Fibroblast of pulmonary artery (primary cell): ENCODE measurements at regions not wholly inside any gene's neighbourhood (a gene's known extent, or its start where the extent isn't known, plus 50 kb on each side); places are given as distances from the start of the nearest gene placed in this dataset.
"Not testable (repeated sequence)": the region's sequence is repeated elsewhere in the genome, so short reads cannot be mapped to it uniquely, and the experiment has no call there.

Experiments
- DNase-seq: peaks from one replicate; pipeline ENCODE4 v3.0.0-alpha.2; 2010; ENCODE audit warnings: low read depth
- H3K4me3 ChIP-seq: replicated peaks from 2 replicates; pipeline ENCODE4 v1.5.1; 2011; ENCODE audit warnings: low read depth, mild to moderate bottlenecking, control low read depth, low read length, moderate library complexity
- CTCF ChIP-seq: IDR thresholded peaks from 2 replicates; pipeline ENCODE4 v1.5.1; 2011; ENCODE audit warnings: mild to moderate bottlenecking, control low read depth, low read length, inconsistent platforms; ENCODE audit errors: missing control alignments

- no peak for TF ChIP-seq CTCF
Measured at GRCh38 chr4:189204616-189205015, 736.1 kb upstream of the FRG1 start.

GRCh38 chr4:189206953-189207352, 733.7 kb upstream of the FRG1 start:
- no peak for TF ChIP-seq CTCF
- H3K4me3 ChIP-seq: no peak overlapping the region
- DNase-seq: no peak

More at GRCh38 chr4:189204616-189205015, 736.1 kb upstream of the FRG1 start:
- no peak overlapping the region for H3K4me3 ChIP-seq
- DNase-seq: no peak

- TF ChIP-seq CTCF: no peak
- DNase-seq: no peak
- no peak overlapping the region for H3K4me3 ChIP-seq
Measured at GRCh38 chr4:189207872-189208271, 732.8 kb upstream of the FRG1 start.

- no peak for DNase-seq
- no peak for TF ChIP-seq CTCF
- no peak overlapping the region for H3K4me3 ChIP-seq
Measured at GRCh38 chr4:189215574-189215973, 725.1 kb upstream of the FRG1 start.

GRCh38 chr4:189221691-189222090, 719.0 kb upstream of the FRG1 start:
- no peak for TF ChIP-seq CTCF
- no peak overlapping the region for H3K4me3 ChIP-seq
- no peak for DNase-seq

GRCh38 chr4:189228726-189229125, 711.9 kb upstream of the FRG1 start:
- no peak overlapping the region for H3K4me3 ChIP-seq
- no peak for DNase-seq
- TF ChIP-seq CTCF: no peak

GRCh38 chr4:189232274-189232673, 708.4 kb upstream of the FRG1 start:
- no peak overlapping the region for H3K4me3 ChIP-seq
- no peak for DNase-seq
- TF ChIP-seq CTCF: no peak

GRCh38 chr4:189233754-189234153, 706.9 kb upstream of the FRG1 start:
- not testable (repeated sequence) for DNase-seq

GRCh38 chr4:189234948-189235347, 705.7 kb upstream of the FRG1 start:
- H3K4me3 ChIP-seq, DNase-seq: not testable (repeated sequence)

More at GRCh38 chr4:189233754-189234153, 706.9 kb upstream of the FRG1 start:
- not testable (repeated sequence) for H3K4me3 ChIP-seq
